Epithelial cell of esophagus (primary cell): ENCODE measurements at regions not wholly inside any gene's neighbourhood (a gene's known extent, or its start where the extent isn't known, plus 50 kb on each side); places are given as distances from the start of the nearest gene placed in this dataset.

Source experiments
- DNase-seq: peaks from one replicate; pipeline ENCODE4 v3.0.0; 2010; ENCODE audit warnings: low read depth
- H3K4me3 ChIP-seq: 2 replicates; pipeline ENCODE4 v1.5.1; 2011; ENCODE audit warnings: mild to moderate bottlenecking, low read length, control low read depth
- TF ChIP-seq, protein P1 (sequence below): IDR thresholded peaks from 2 replicates; pipeline ENCODE4 v1.5.1; 2011; ENCODE audit warnings: low read depth, mild to moderate bottlenecking, low read length, control low read depth, inconsistent platforms; ENCODE audit not compliant: insufficient read depth; ENCODE audit errors: missing control alignments

DNA sequence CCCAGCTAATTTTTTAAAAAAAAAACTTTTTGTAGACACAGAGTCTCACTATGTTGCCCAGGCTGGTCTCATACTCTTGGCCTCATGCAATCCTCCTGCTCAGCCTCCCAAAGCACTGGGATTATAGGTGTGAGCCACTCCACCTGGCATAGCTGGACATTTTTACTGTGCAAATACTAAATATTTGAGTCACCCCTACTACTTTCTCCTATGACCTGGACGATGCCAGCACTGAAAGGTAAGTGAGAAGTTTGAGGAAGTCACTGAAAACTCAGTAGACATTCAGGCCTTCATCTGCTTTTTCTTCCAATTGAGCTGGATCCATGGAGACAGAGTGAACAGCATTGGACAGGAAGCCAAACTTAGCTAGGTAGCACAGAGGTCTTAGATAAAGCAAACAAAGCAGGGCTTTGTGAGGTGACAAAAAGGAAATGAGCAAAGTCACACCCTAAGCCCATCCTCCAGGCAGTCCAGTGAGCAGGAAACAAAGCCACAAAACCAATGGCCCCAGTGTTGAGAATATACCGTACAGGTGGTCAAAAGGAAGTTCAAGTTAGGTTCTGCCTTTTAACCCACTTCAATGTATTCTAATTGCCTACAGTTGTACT is 192.6 kb upstream of the RASA1 start:
- DNase-seq, result peak; percentile 16
- no peak overlapping the region for H3K4me3 ChIP-seq

DNA sequence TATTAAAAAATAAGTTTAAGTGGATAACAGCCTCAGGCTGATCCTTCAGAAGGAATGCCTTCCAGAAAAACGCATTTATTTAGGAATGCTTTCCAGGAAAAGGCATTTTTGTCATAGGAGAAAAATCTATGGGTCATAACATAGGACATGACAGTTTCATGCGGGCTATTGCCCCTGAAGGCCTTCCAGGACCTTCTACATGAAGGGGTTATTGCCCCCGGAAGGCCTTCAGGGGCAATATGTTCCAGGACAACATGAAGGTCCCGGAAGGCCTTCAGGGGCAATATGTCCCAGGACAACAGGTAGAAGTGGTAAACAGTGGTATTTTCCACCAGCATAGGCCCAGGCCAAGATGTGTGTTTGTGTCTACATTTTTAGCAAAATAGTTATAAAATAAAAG is 191.3 kb upstream of the RASA1 start:
- no peak overlapping the region for H3K4me3 ChIP-seq
- DNase-seq, result no peak
- TF ChIP-seq, protein P1, sequence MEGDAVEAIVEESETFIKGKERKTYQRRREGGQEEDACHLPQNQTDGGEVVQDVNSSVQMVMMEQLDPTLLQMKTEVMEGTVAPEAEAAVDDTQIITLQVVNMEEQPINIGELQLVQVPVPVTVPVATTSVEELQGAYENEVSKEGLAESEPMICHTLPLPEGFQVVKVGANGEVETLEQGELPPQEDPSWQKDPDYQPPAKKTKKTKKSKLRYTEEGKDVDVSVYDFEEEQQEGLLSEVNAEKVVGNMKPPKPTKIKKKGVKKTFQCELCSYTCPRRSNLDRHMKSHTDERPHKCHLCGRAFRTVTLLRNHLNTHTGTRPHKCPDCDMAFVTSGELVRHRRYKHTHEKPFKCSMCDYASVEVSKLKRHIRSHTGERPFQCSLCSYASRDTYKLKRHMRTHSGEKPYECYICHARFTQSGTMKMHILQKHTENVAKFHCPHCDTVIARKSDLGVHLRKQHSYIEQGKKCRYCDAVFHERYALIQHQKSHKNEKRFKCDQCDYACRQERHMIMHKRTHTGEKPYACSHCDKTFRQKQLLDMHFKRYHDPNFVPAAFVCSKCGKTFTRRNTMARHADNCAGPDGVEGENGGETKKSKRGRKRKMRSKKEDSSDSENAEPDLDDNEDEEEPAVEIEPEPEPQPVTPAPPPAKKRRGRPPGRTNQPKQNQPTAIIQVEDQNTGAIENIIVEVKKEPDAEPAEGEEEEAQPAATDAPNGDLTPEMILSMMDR, result no peak

More for the DNA sequence above, 192.6 kb upstream of the RASA1 start:
- TF ChIP-seq, protein P1, result no peak

DNA sequence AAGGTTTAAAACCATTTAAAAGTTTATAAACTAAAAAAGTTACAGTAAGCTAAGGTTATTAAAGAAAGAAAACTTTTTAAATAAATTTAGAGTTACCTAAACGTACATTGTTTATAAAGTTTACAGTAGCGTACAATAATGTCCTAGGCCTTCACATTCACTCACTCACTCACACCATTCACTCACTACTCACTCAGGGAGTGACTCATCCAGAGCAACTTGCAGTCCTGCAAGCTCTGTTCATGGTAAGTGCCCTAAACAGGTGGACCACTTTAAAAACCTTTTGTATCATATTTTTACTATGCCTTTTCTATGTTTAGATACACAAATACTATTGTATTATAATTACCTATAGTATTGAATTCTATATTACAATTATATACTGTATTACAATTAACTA is 190.8 kb upstream of the RASA1 start:
- TF ChIP-seq, protein P1, result no peak
- H3K4me3 ChIP-seq, result no peak overlapping the region
- peak; percentile 80 for DNase-seq

DNA sequence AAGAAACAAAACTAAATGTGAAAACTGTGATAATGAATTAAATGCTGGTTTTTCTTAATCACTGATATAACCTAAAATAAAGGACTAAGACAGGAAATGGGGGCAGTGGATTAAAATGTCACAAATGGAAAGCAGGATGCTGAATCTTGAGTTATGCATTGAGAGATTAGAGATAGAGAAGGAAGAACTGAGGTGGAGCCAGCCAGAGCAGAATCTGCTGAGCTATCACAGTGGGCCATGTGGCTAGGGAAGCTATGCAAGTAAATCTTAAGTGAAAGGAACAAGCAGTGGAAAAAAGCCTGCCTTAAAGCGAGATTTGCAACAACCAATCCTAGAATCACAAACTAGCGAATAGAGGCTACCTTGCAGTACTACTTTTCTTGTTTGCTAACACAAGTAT is 188.5 kb upstream of the RASA1 start:
- no peak for DNase-seq
- TF ChIP-seq, protein P1, result no peak
- H3K4me3 ChIP-seq, result no peak overlapping the region

DNA sequence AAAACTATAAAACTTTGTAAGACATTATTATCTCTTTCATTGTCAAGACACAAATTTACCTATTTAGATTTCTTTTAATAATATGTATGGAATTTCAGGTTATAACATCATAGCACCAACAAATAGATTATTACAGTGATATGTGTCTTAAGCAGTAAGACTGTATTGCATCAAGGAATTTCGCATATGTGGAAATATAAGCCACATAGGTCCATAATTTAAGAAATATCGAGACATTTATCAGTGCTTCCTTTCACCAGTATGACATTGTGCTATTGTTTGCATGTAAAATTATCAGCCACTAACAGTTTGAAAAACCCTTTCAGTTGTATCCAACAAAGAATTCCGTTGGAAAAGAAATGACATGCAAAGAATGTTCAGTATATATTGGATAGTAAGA is 186.7 kb upstream of the RASA1 start:
- DNase-seq, result no peak
- H3K4me3 ChIP-seq, result no peak overlapping the region
- TF ChIP-seq, protein P1, result no peak

DNA sequence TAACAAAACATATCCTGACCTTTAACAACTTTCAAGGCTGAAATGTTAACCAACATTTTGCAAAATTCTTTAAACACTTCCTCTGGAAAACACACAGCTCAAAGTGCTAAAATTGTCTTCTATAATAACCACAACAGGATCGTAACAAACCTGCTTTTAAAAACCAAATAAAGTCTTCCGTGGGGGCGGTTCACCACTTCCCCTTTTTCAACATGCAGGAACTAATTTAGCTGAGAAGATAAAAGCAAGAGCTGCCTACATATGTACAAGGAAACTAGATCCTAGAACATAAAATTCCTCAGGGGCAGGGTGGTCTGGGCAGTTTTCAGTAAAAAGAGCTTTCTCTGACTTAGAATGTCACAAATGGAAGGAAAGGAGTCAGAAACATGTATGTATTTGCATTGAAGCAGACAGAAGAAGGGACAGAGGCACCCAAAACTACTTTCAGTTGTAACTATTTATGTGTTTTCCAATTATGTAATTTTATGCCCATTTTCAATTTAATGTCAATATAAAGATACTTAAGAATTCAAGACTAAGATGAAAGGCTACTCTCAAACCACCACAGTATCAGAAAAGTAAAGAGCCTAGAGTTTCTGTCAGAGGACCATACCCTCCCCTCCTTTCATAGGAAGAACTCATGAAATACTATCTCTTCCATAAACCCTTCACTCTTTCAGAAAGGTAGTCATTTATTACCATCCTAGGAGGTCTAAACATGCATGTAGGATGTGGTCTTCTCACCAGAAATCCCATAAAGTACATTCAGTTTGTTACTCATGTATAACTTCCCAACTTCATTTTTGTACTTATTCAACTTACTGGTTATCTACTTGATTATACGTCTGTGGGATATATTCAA is 185.9 kb upstream of the RASA1 start:
- no peak overlapping the region for H3K4me3 ChIP-seq
- no peak for DNase-seq
- TF ChIP-seq, protein P1, result no peak
